Fibroblast of pulmonary artery (primary cell): ENCODE measurements at regions not wholly inside any gene's neighbourhood (a gene's known extent, or its start where the extent isn't known, plus 50 kb on each side); places are given as distances from the start of the nearest gene placed in this dataset.

Experiments used
- DNase-seq: peaks from one replicate; pipeline ENCODE4 v3.0.0-alpha.2; 2010; ENCODE audit warnings: low read depth
- H3K4me3 ChIP-seq: replicated peaks from 2 replicates; pipeline ENCODE4 v1.5.1; 2011; ENCODE audit warnings: low read depth, mild to moderate bottlenecking, control low read depth, low read length, moderate library complexity
- CTCF ChIP-seq: IDR thresholded peaks from 2 replicates; pipeline ENCODE4 v1.5.1; 2011; ENCODE audit warnings: mild to moderate bottlenecking, control low read depth, low read length, inconsistent platforms; ENCODE audit errors: missing control alignments

GRCh38 chr22:27546157-27546935 is 255.2 kb downstream of the MN1 start:
- TF ChIP-seq CTCF: no peak
- no peak for DNase-seq
- H3K4me3 ChIP-seq: no peak overlapping the region

- DNase-seq: no peak
- H3K4me3 ChIP-seq: no peak overlapping the region
- TF ChIP-seq CTCF: no peak
Observed at GRCh38 chr22:27551402-27551801, 250.2 kb downstream of the MN1 start.

GRCh38 chr22:27552176-27552575 is 249.4 kb downstream of the MN1 start:
- no peak for DNase-seq
- H3K4me3 ChIP-seq: no peak overlapping the region
- TF ChIP-seq CTCF: no peak

- H3K4me3 ChIP-seq: no peak overlapping the region
- TF ChIP-seq CTCF: no peak
- DNase-seq: no peak
Observed at GRCh38 chr22:27552863-27553262, 248.7 kb downstream of the MN1 start.

- TF ChIP-seq CTCF: no peak
- peak; percentile 55 for DNase-seq
- no peak overlapping the region for H3K4me3 ChIP-seq
Observed at GRCh38 chr22:27554106-27554811, 247.3 kb downstream of the MN1 start.

- no peak overlapping the region for H3K4me3 ChIP-seq
- no peak for DNase-seq
- no peak for TF ChIP-seq CTCF
Observed at GRCh38 chr22:27554841-27555456, 246.6 kb downstream of the MN1 start.
